Mesenteric fat pad (tissue), 1 donor: ENCODE measurements at regions not wholly inside any gene's neighbourhood (a gene's known extent, or its start where the extent isn't known, plus 50 kb on each side); places are given as distances from the start of the nearest gene placed in this dataset.

ENCODE experiments used
- DNase-seq: peaks from one replicate; pipeline ENCODE4 v3.0.0-alpha.2; 2020; ENCODE audit warnings: low spot score
- donor health status: DM: yes; HTN: yes; CAD: no.

GRCh38 chr4:96756584-96756983 is 916.7 kb downstream of the PDHA2 start:
- DNase-seq = no peak

GRCh38 chr4:96763546-96763945 is 923.7 kb downstream of the PDHA2 start:
- no peak for DNase-seq

GRCh38 chr4:96766359-96766758 is 926.5 kb downstream of the PDHA2 start:
- DNase-seq = no peak

GRCh38 chr4:96767815-96768480 is 928.1 kb downstream of the PDHA2 start:
- DNase-seq = no peak

- no peak for DNase-seq
Measured at GRCh38 chr4:96775501-96775900, 935.6 kb downstream of the PDHA2 start.

- DNase-seq = no peak
Measured at GRCh38 chr4:96776920-96777527, 937.1 kb downstream of the PDHA2 start.

GRCh38 chr4:96784336-96784735 is 944.4 kb downstream of the PDHA2 start:
- DNase-seq = no peak

GRCh38 chr4:96786306-96786705 is 946.4 kb downstream of the PDHA2 start:
- no peak for DNase-seq

- no peak for DNase-seq
Measured at GRCh38 chr4:96787766-96788165, 947.9 kb downstream of the PDHA2 start.

- DNase-seq = no peak
Measured at GRCh38 chr4:96809563-96809962, 969.7 kb downstream of the PDHA2 start.

- DNase-seq = no peak
Measured at GRCh38 chr4:96827086-96827485, 987.2 kb downstream of the PDHA2 start.

GRCh38 chr4:96833831-96834230 is 993.9 kb downstream of the PDHA2 start:
- DNase-seq = no peak

GRCh38 chr4:96835991-96836390 is 996.1 kb downstream of the PDHA2 start:
- no peak for DNase-seq

- no peak for DNase-seq
Measured at GRCh38 chr4:96839441-96839840, 999.5 kb downstream of the PDHA2 start.

GRCh38 chr4:96841801-96842200 is 1001.9 kb downstream of the PDHA2 start:
- DNase-seq = no peak

GRCh38 chr4:96844858-96845490 is 1005.1 kb downstream of the PDHA2 start:
- no peak for DNase-seq

GRCh38 chr4:96845819-96846218 is 1005.9 kb downstream of the PDHA2 start:
- DNase-seq = no peak

GRCh38 chr4:96874657-96875056 is 1034.8 kb downstream of the PDHA2 start:
- no peak for DNase-seq

GRCh38 chr4:96879527-96879926 is 1039.6 kb downstream of the PDHA2 start:
- DNase-seq = no peak

- no peak for DNase-seq
Measured at GRCh38 chr4:96887857-96888256, 1048.0 kb downstream of the PDHA2 start.

GRCh38 chr4:96894621-96895020 is 1054.7 kb downstream of the PDHA2 start:
- DNase-seq = no peak

- no peak for DNase-seq
Measured at GRCh38 chr4:96895826-96896225, 1055.9 kb downstream of the PDHA2 start.

- DNase-seq = no peak
Measured at GRCh38 chr4:96912716-96913115, 1072.8 kb downstream of the PDHA2 start.
